ENCODE measurements at regions not wholly inside any gene's neighbourhood (a gene's known extent, or its start where the extent isn't known, plus 50 kb on each side); places are given as distances from the start of the nearest gene placed in this dataset.
"Not testable (repeated sequence)": the region's sequence is repeated elsewhere in the genome, so short reads cannot be mapped to it uniquely, and the experiment has no call there.

GRCh38 chr3:74832925-74833324, 218.5 kb upstream of the CNTN3 start:
- Histone ChIP-seq H3K4me3 (ENCODE audit: low read depth in 2 of 2, low read length in 2 of 2) (no peak overlapping the region), H3K4me1 (ENCODE audit: control insufficient read depth, insufficient read depth, low read length) (no peaks in the 10 kb centered on the region), H3K27ac (ENCODE audit: low read length) (no peak overlapping the region), H3K36me3 (ENCODE audit: control insufficient read depth, insufficient read depth, low read length) (no peaks in the 10 kb centered on the region), H3K9me3 (ENCODE audit: control insufficient read depth, insufficient read depth, low read depth, low read length) (no peaks in the 10 kb centered on the region), H3K27me3 (ENCODE audit: control insufficient read depth, insufficient read depth, low read length) (no peaks in the 10 kb centered on the region)
- CTCF ChIA-PET = no interaction called here
- ATAC-seq = no peak
- POLR2A ChIA-PET = no interaction called here
- TF ChIP-seq POLR2AphosphoS5 (IDR thresholded peaks at IDR 0.05; ENCODE audit: low read depth, low read length) = no peak
- no peak for TF ChIP-seq SIN3A (IDR thresholded peaks at IDR 0.05; ENCODE audit: borderline replicate concordance, insufficient read depth, low read depth, low read length)
- no peak for TF ChIP-seq CTCF (IDR thresholded peaks at IDR 0.05)
- TF ChIP-seq TCF7L2 (IDR thresholded peaks at IDR 0.05; ENCODE audit: low read depth, low read length) = no peak
- TF ChIP-seq REST (IDR thresholded peaks at IDR 0.05; ENCODE audit: insufficient read depth in 1 of 2, low read depth in 2 of 2, low read length in 1 of 2) = no peak
- BruUV-seq (replicated peaks) = no TSS peak
- intact Hi-C loops (cut with micrococcal nuclease; ENCODE audit: unreplicated experiment) = no loop called here
- in situ Hi-C loops (cut with HindIII; ENCODE audit: low pct_unique_long_range_greater_than_20kb, low sequenced_read_pairs) = no loop called here
- no peak for DNase-seq (ENCODE audit: low read depth, low spot score)

GRCh38 chr3:74830845-74831244, 216.4 kb upstream of the CNTN3 start:
- ATAC-seq; H3K4me3 ChIP-seq (ENCODE audit: low read depth in 2 of 2, low read length in 2 of 2); in situ Hi-C loops (cut with HindIII; ENCODE audit: low pct_unique_long_range_greater_than_20kb, low sequenced_read_pairs); H3K27ac ChIP-seq (ENCODE audit: low read length); H3K27me3 ChIP-seq (ENCODE audit: control insufficient read depth, insufficient read depth, low read length); POLR2A ChIA-PET; BruUV-seq (replicated peaks); DNase-seq (ENCODE audit: low read depth, low spot score); H3K36me3 ChIP-seq (ENCODE audit: control insufficient read depth, insufficient read depth, low read length); CTCF ChIA-PET; H3K9me3 ChIP-seq (ENCODE audit: control insufficient read depth, insufficient read depth, low read depth, low read length); intact Hi-C loops (cut with micrococcal nuclease; ENCODE audit: unreplicated experiment); H3K4me1 ChIP-seq (ENCODE audit: control insufficient read depth, insufficient read depth, low read length): not testable (repeated sequence)

- BruUV-seq (replicated peaks); H3K27me3 ChIP-seq (ENCODE audit: control insufficient read depth, insufficient read depth, low read length); intact Hi-C loops (cut with micrococcal nuclease; ENCODE audit: unreplicated experiment); in situ Hi-C loops (cut with HindIII; ENCODE audit: low pct_unique_long_range_greater_than_20kb, low sequenced_read_pairs); H3K4me1 ChIP-seq (ENCODE audit: control insufficient read depth, insufficient read depth, low read length); CTCF ChIA-PET; POLR2A ChIA-PET; H3K36me3 ChIP-seq (ENCODE audit: control insufficient read depth, insufficient read depth, low read length); ATAC-seq; H3K4me3 ChIP-seq (ENCODE audit: low read depth in 2 of 2, low read length in 2 of 2); H3K27ac ChIP-seq (ENCODE audit: low read length); H3K9me3 ChIP-seq (ENCODE audit: control insufficient read depth, insufficient read depth, low read depth, low read length); DNase-seq (ENCODE audit: low read depth, low spot score): not testable (repeated sequence)
Observed at GRCh38 chr3:74825404-74825803, 210.9 kb upstream of the CNTN3 start.

Data from Panc1 (cell line).